Mesenchymal stem cell (in vitro differentiated cells and primary cell): ENCODE measurements at regions not wholly inside any gene's neighbourhood (a gene's known extent, or its start where the extent isn't known, plus 50 kb on each side); places are given as distances from the start of the nearest gene placed in this dataset.
"Not testable (repeated sequence)": the region's sequence is repeated elsewhere in the genome, so short reads cannot be mapped to it uniquely, and the experiment has no call there.

Experiments used
- DNase-seq: peaks from one replicate; pipeline ENCODE4 v3.0.0-alpha.2; 2013
- H2AFZ ChIP-seq: one replicate; pipeline ENCODE4 v1.6.1; 2013; ENCODE audit warnings: low read depth, mild to moderate bottlenecking, control low read depth, inconsistent platforms, low read length, moderate library complexity
- H2AK5ac ChIP-seq: 2 replicates; pipeline ENCODE4 v1.6.1; 2013; ENCODE audit warnings: low read length, moderate library complexity, mild to moderate bottlenecking, inconsistent platforms; ENCODE audit not compliant: severe bottlenecking
- H2BK120ac ChIP-seq: one replicate; pipeline ENCODE4 v1.6.1; 2013; ENCODE audit warnings: low read depth, mild to moderate bottlenecking, inconsistent platforms, low read length, moderate library complexity
- H2BK12ac ChIP-seq, 2 experiments: one replicate each; pipeline ENCODE4 v1.6.1; 2013; ENCODE audit warnings: inconsistent platforms in 2 of 2, low read length in 2 of 2, mild to moderate bottlenecking in 2 of 2, moderate library complexity in 2 of 2, control low read depth in 1 of 2
- H2BK15ac ChIP-seq: one replicate; pipeline ENCODE4 v1.6.1; 2013; ENCODE audit warnings: mild to moderate bottlenecking, low read depth, inconsistent platforms; ENCODE audit not compliant: poor library complexity, severe bottlenecking
- H2BK5ac ChIP-seq: 2 replicates; pipeline ENCODE4 v1.6.1; 2013; ENCODE audit warnings: low read depth, mild to moderate bottlenecking, low read length, control low read depth, inconsistent platforms; ENCODE audit not compliant: poor library complexity, severe bottlenecking
- H3K14ac ChIP-seq, 2 experiments: one replicate each; pipeline ENCODE4 v1.6.1; 2013; ENCODE audit warnings: inconsistent platforms in 2 of 2, low read length in 2 of 2, control low read depth in 1 of 2, mild to moderate bottlenecking in 1 of 2, moderate library complexity in 1 of 2
- H3K18ac ChIP-seq, 2 experiments: one replicate each; pipeline ENCODE4 v1.6.1; 2013; ENCODE audit warnings: inconsistent platforms in 2 of 2, low read length in 2 of 2, control low read depth in 1 of 2, low read depth in 1 of 2, mild to moderate bottlenecking in 1 of 2
- H3K23ac ChIP-seq, 2 experiments: one replicate each; pipeline ENCODE4 v1.6.1; 2013; ENCODE audit warnings: inconsistent platforms in 2 of 2, low read length in 2 of 2, mild to moderate bottlenecking in 2 of 2, moderate library complexity in 2 of 2, control low read depth in 1 of 2
- H3K27ac ChIP-seq: 2 replicates; pipeline ENCODE4 v1.5.1; 2013; ENCODE audit warnings: mild to moderate bottlenecking, moderate library complexity, low read length, control low read depth, inconsistent platforms; ENCODE audit not compliant: poor library complexity, severe bottlenecking
- H3K27me3 ChIP-seq, 2 experiments: 2 replicates each; pipeline versions ENCODE4 v1.6.1 to v1.7.0; 2013; ENCODE audit warnings: low read length in 2 of 2, mild to moderate bottlenecking in 2 of 2, moderate library complexity in 2 of 2, control low read depth in 1 of 2, inconsistent platforms in 1 of 2; ENCODE audit not compliant: control insufficient read depth in 1 of 2, insufficient read depth in 1 of 2
- H3K36me3 ChIP-seq, 2 experiments: 2 replicates each; pipeline versions ENCODE4 v1.6.1 to v1.7.0; 2013; ENCODE audit warnings: low read length in 2 of 2, control low read depth in 1 of 2, inconsistent platforms in 1 of 2, low read depth in 1 of 2, mild to moderate bottlenecking in 1 of 2; ENCODE audit not compliant: insufficient read depth in 2 of 2, control insufficient read depth in 1 of 2
- H3K4ac ChIP-seq, 2 experiments: one replicate each; pipeline ENCODE4 v1.6.1; 2013; ENCODE audit warnings: inconsistent platforms in 2 of 2, low read length in 2 of 2, mild to moderate bottlenecking in 2 of 2, moderate library complexity in 2 of 2, control low read depth in 1 of 2, low read depth in 1 of 2
- H3K4me1 ChIP-seq: 2 replicates; pipeline ENCODE4 v1.6.1; 2013; ENCODE audit warnings: low read depth, low read length, control low read depth; ENCODE audit not compliant: control insufficient read depth, insufficient read depth
- H3K4me2 ChIP-seq: 2 replicates; pipeline ENCODE4 v1.6.1; 2013; ENCODE audit warnings: low read length, mild to moderate bottlenecking, inconsistent platforms; ENCODE audit not compliant: poor library complexity, severe bottlenecking
- H3K4me3 ChIP-seq, 2 experiments: 2 replicates each; pipeline versions ENCODE4 v1.5.1 to v1.7.0; 2013; ENCODE audit warnings: low read length in 2 of 2, mild to moderate bottlenecking in 2 of 2, control low read depth in 1 of 2, low read depth in 1 of 2; ENCODE audit not compliant: insufficient read depth in 1 of 2
- H3K79me1 ChIP-seq: replicated peaks from 2 replicates; pipeline ENCODE4 v1.6.1; 2013; ENCODE audit warnings: mild to moderate bottlenecking, control low read depth, low read length, inconsistent platforms; ENCODE audit not compliant: poor library complexity, severe bottlenecking
- H3K9ac ChIP-seq: 2 replicates; pipeline ENCODE4 v1.7.0; 2013; ENCODE audit warnings: mild to moderate bottlenecking, low read length, moderate library complexity
- H3K9me3 ChIP-seq: 2 replicates; pipeline ENCODE4 v1.7.0; 2013; ENCODE audit warnings: mild to moderate bottlenecking, low read length; ENCODE audit not compliant: control insufficient read depth
- H4K8ac ChIP-seq: one replicate; pipeline ENCODE4 v1.6.1; 2013; ENCODE audit warnings: inconsistent platforms, mild to moderate bottlenecking, low read length, moderate library complexity
- H4K91ac ChIP-seq: one replicate; pipeline ENCODE4 v1.6.1; 2013; ENCODE audit warnings: mild to moderate bottlenecking, low read length, inconsistent platforms
- WGBS: methylation state at CpG from one replicate; pipeline ENCODE4 v1.1.7; 2013; ENCODE audit warnings: mixed read lengths; 5-methylcytosine and 5-hydroxymethylcytosine counted together

GRCh38 chr6:111934611-111935010 lies 61.4 kb upstream of the FYN start:
- H4K91ac ChIP-seq, H3K18ac ChIP-seq, H3K9ac ChIP-seq, H4K8ac ChIP-seq, H3K79me1 ChIP-seq, H3K4me3 ChIP-seq, H3K27ac ChIP-seq, H3K36me3 ChIP-seq, H2BK15ac ChIP-seq, H2BK12ac ChIP-seq, H2BK120ac ChIP-seq, H3K23ac ChIP-seq, H2AK5ac ChIP-seq, H3K27me3 ChIP-seq, H3K4ac ChIP-seq, H2BK5ac ChIP-seq, H3K4me1 ChIP-seq, H2AFZ ChIP-seq, DNase-seq, H3K14ac ChIP-seq, H3K4me2 ChIP-seq: not testable (repeated sequence)
- WGBS: 83% methylated on average over 5 of the region's 5 CpGs
- peaks cover 16% of the 10 kb centered on the region for H3K9me3 ChIP-seq

GRCh38 chr6:111936718-111937117 lies 63.5 kb upstream of the FYN start:
- Histone ChIP-seq H3K18ac (no peak overlapping the region), H2BK120ac (no peak overlapping the region), H2AFZ (no peak overlapping the region), H3K4ac (no peak overlapping the region), H3K9me3 (peaks cover 16% of the 10 kb centered on the region), H3K9ac (no peak overlapping the region), H2BK12ac (peak overlapping the region in 1 of 2 experiments; percentile 46), H2AK5ac (no peak overlapping the region), H4K91ac (no peak overlapping the region), H3K14ac (no peak overlapping the region), H3K4me3 (no peak overlapping the region), H3K79me1 (no peaks in the 10 kb centered on the region), H3K4me2 (no peak overlapping the region), H3K27ac (no peak overlapping the region), H3K27me3 (no peaks in the 10 kb centered on the region), H3K23ac (no peak overlapping the region), H4K8ac (no peak overlapping the region), H2BK5ac (no peak overlapping the region), H3K36me3 (no peaks in the 10 kb centered on the region), H2BK15ac (no peak overlapping the region), H3K4me1 (peaks cover 4% of the 10 kb centered on the region)
- DNase-seq: no peak

GRCh38 chr6:111938710-111939109 lies 65.5 kb upstream of the FYN start:
- Histone ChIP-seq H4K91ac (no peak overlapping the region), H2BK120ac (no peak overlapping the region), H3K14ac (peak overlapping the region in 1 of 2 experiments; percentile 39), H3K4me3 (no peak overlapping the region), H3K9me3 (peaks cover 13% of the 10 kb centered on the region), H3K4ac (no peak overlapping the region), H2BK12ac (peak overlapping the region in 1 of 2 experiments; percentile 67), H3K27me3 (no peaks in the 10 kb centered on the region), H2BK5ac (no peak overlapping the region), H3K79me1 (no peaks in the 10 kb centered on the region), H3K18ac (peak overlapping the region in 1 of 2 experiments; percentile 26), H3K4me2 (no peak overlapping the region), H2AK5ac (no peak overlapping the region), H2BK15ac (no peak overlapping the region), H2AFZ (no peak overlapping the region), H3K27ac (peak overlapping the region; percentile 65), H3K23ac (no peak overlapping the region), H3K4me1 (peaks cover 4% of the 10 kb centered on the region), H4K8ac (no peak overlapping the region), H3K9ac (peak overlapping the region; percentile 4), H3K36me3 (no peaks in the 10 kb centered on the region)
- peak; percentile 73 for DNase-seq
- 44% methylated on average over 3 of the region's 4 CpGs for WGBS

- 85% methylated on average over 2 of the region's 2 CpGs for WGBS
- peak overlapping the region in 1 of 2 experiments; percentile 25 for H2BK12ac ChIP-seq
- H3K4me3 ChIP-seq: no peak overlapping the region
- H3K27me3 ChIP-seq: no peaks in the 10 kb centered on the region
- no peak overlapping the region for H2AK5ac ChIP-seq
- no peak overlapping the region for H3K27ac ChIP-seq
- no peak overlapping the region for H2BK15ac ChIP-seq
- H3K4ac ChIP-seq: no peak overlapping the region
- H4K91ac ChIP-seq: no peak overlapping the region
- H3K4me1 ChIP-seq: peaks cover 4% of the 10 kb centered on the region
- H3K36me3 ChIP-seq: no peaks in the 10 kb centered on the region
- no peak overlapping the region for H2BK120ac ChIP-seq
- H4K8ac ChIP-seq: no peak overlapping the region
- no peak for DNase-seq
- H3K9ac ChIP-seq: no peak overlapping the region
- H3K4me2 ChIP-seq: no peak overlapping the region
- H3K18ac ChIP-seq: no peak overlapping the region
- no peak overlapping the region for H3K23ac ChIP-seq
- H2AFZ ChIP-seq: no peak overlapping the region
- H2BK5ac ChIP-seq: no peak overlapping the region
- peaks cover 13% of the 10 kb centered on the region for H3K9me3 ChIP-seq
- no peaks in the 10 kb centered on the region for H3K79me1 ChIP-seq
- H3K14ac ChIP-seq: no peak overlapping the region
These were observed 66.7 kb upstream of the FYN start for GRCh38 chr6:111939902-111940301.
